ENCODE measurements at regions not wholly inside any gene's neighbourhood (a gene's known extent, or its start where the extent isn't known, plus 50 kb on each side); places are given as distances from the start of the nearest gene placed in this dataset.

GRCh38 chr11:70699294-70700221 lies 301.2 kb downstream of the CTTN start:
- no peak for TF ChIP-seq CTCF (IDR thresholded peaks at IDR 0.05; ENCODE audit: poor library complexity)
- no peak for TF ChIP-seq EZH2phosphoT487 (IDR thresholded peaks at IDR 0.05; ENCODE audit: low read depth, severe bottlenecking, unreplicated experiment)
- TF ChIP-seq EZH2 (IDR thresholded peaks at IDR 0.05; ENCODE audit: borderline replicate concordance): no peak
